ENCODE measurements at regions not wholly inside any gene's neighbourhood (a gene's known extent, or its start where the extent isn't known, plus 50 kb on each side); places are given as distances from the start of the nearest gene placed in this dataset.

DNA sequence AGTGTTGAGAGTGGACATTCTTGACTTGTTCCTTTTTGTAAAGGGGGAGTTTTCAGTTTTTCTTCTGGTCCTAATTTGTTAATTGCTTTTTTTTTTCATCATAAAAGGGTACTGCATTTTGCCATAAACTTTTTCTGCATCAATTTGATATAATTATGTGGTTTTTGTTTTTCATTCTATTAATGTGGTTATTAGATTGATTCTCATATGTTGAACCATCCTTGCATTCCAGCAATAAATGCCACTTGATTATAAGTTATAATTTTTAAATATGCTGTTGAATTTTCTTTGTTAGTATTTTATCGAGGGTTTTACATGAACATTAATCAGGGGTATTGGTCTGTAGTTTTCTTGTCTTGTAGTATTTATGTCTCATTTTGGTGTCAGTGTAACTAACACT, 87.2 kb upstream of the SMIM36 start:
- H3K4me1 ChIP-seq: no peaks in the 10 kb centered on the region
- no peak for ATAC-seq
- TF ChIP-seq, protein P1, sequence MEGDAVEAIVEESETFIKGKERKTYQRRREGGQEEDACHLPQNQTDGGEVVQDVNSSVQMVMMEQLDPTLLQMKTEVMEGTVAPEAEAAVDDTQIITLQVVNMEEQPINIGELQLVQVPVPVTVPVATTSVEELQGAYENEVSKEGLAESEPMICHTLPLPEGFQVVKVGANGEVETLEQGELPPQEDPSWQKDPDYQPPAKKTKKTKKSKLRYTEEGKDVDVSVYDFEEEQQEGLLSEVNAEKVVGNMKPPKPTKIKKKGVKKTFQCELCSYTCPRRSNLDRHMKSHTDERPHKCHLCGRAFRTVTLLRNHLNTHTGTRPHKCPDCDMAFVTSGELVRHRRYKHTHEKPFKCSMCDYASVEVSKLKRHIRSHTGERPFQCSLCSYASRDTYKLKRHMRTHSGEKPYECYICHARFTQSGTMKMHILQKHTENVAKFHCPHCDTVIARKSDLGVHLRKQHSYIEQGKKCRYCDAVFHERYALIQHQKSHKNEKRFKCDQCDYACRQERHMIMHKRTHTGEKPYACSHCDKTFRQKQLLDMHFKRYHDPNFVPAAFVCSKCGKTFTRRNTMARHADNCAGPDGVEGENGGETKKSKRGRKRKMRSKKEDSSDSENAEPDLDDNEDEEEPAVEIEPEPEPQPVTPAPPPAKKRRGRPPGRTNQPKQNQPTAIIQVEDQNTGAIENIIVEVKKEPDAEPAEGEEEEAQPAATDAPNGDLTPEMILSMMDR (IDR thresholded peaks at IDR 0.05): no peak
- TF ChIP-seq POLR2A (IDR thresholded peaks at IDR 0.05): no peak
- H3K4me3 ChIP-seq: no peak overlapping the region
- 87 to 98% (median 93%) methylated on average over 1 of the region's 1 CpG for WGBS, 4 donors
- H3K27me3 ChIP-seq: no peaks in the 10 kb centered on the region
- H3K9me3 ChIP-seq: peaks cover 0 to 55% (median 22%) of the 10 kb centered on the region in 12 donors
- no peaks in the 10 kb centered on the region for H3K36me3 ChIP-seq
- DNase-seq: no peak
- intact Hi-C loops (cut with DNase I): loop anchor here in 1 of 10 donors (5.0 kb wide), 1 partner anchor 61 kb away; no protein-coding TSS in a partner anchor
- H3K27ac ChIP-seq: no peak overlapping the region

DNA sequence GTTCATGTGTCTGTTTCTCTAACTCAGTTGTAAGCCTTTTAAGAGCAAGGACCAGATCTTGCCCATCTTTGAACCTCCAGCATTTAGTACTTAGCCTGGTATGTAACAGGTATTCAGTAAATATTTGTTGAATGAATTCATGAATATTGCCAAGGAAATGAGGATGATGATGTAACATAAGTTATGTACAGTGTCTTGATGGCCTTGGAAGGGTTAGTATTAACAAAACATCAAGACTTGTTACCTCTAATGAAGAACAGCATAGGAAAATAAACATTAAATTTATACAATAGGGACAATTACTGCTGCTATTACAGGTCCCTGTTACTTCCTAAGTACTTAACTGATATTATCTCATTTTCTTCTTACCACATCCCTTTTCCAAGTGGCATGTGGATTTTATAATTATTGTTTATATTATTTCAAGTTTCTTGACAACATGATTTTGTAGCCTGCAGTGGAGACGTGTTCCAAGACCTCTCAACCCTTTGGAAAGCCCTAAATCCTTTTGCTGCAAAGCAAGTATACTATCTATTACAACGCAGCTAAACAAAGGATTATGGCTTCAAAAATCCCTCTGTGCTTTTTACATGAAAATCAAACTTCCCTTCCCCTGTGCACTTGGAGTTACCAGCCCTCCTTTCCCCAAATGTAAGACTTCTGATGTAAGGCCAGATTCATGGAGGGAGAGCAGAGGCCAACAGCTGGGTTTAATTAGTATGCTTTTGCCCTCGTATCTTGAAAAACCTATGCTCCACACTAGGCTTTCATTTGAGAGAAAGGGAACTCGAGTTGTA, 77.4 kb upstream of the SMIM36 start:
- Histone ChIP-seq H3K4me1 (peaks cover 0 to 17% (median 0%) of the 10 kb centered on the region in 12 donors), H3K4me3 (no peak overlapping the region), H3K27ac (peak overlapping the region in 5 of 12 donors; percentile 2 to 59 (median 44)), H3K9me3 (no peaks in the 10 kb centered on the region), H3K36me3 (no peaks in the 10 kb centered on the region), H3K27me3 (no peaks in the 10 kb centered on the region)
- WGBS, 4 donors: 65 to 77% (median 70%) methylated on average over 4 of the region's 4 CpGs
- ATAC-seq: no peak
- intact Hi-C loops (cut with DNase I): no loop called here
- DNase-seq: no peak
- TF ChIP-seq POLR2A (IDR thresholded peaks at IDR 0.05): no peak
- TF ChIP-seq, protein P1 (IDR thresholded peaks at IDR 0.05): no peak

DNA sequence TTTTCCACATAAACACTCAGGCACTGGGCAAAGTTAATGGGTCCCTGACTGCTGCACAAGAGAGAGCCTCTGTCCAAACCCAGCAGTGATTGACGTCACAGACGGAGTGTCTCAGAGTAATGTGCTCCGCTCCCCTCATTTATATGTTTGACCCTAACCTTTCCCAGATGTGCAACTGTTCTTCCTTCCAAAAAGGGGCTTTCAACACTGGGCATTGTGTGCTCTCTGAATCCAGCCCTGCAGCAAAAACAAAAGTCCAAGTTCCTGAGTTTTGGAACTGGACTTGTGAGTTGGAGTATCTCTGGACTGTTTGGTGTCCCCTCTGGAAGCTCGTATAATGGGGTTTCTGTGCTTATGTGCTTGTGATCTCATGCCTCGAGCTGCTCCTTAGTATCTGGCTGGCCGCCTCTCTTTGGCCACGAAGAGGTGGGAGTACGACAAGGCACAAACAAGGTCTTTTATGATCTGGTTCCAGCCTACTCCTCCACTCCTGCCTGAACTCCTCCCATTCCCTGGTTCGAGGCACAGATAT, 76.4 kb upstream of the SMIM36 start:
- no peak overlapping the region for H3K4me3 ChIP-seq
- H3K36me3 ChIP-seq: no peaks in the 10 kb centered on the region
- TF ChIP-seq, protein P1 (IDR thresholded peaks at IDR 0.05): no peak
- TF ChIP-seq POLR2A (IDR thresholded peaks at IDR 0.05): no peak
- peak overlapping the region in 6 of 12 donors; percentile 24 to 59 (median 44) for H3K27ac ChIP-seq
- peak in 2 of 5 donors; percentile 33 to 49 for DNase-seq
- WGBS, 4 donors: 70 to 74% (median 71%) methylated on average over 9 of the region's 9 CpGs
- no peaks in the 10 kb centered on the region for H3K9me3 ChIP-seq
- peaks cover 0 to 17% (median 0%) of the 10 kb centered on the region in 12 donors for H3K4me1 ChIP-seq
- no peaks in the 10 kb centered on the region for H3K27me3 ChIP-seq
- intact Hi-C loops (cut with DNase I): no loop called here
- ATAC-seq: peak; percentile 67 to 87 (median 76)

DNA sequence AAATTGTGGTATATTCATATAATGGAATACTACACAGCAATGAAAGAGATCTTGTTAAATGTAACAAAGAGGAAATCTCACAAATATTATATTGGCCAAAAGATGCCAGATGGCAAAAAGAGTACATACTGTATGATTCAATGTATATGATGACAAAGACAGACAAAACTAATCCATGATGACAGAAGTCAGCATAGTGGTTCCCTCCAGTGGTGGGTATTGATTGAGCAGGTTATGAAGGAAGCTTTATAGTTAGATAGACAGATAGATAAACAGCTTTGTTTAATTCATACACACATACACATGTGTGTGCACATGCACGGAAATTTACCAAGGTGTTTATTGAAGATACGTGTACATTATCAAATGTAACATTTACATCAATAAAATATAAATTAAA, 74.4 kb upstream of the SMIM36 start:
- ATAC-seq (no peak), DNase-seq (no peak)
- Histone ChIP-seq H3K4me3 (no peak overlapping the region), H3K27me3 (no peaks in the 10 kb centered on the region), H3K9me3 (no peaks in the 10 kb centered on the region), H3K36me3 (no peaks in the 10 kb centered on the region), H3K27ac (no peak overlapping the region), H3K4me1 (peaks cover 0 to 17% (median 0%) of the 10 kb centered on the region in 12 donors)
- TF ChIP-seq, protein P1 (IDR thresholded peaks at IDR 0.05): no peak
- no peak for TF ChIP-seq POLR2A (IDR thresholded peaks at IDR 0.05)
- 95 to 99% (median 98%) methylated on average over 2 of the region's 2 CpGs for WGBS, 4 donors
- intact Hi-C loops (cut with DNase I): no loop called here
